Adrenal gland (tissue), 5 donors: ENCODE measurements at regions not wholly inside any gene's neighbourhood (a gene's known extent, or its start where the extent isn't known, plus 50 kb on each side); places are given as distances from the start of the nearest gene placed in this dataset.
"Not testable (repeated sequence)": the region's sequence is repeated elsewhere in the genome, so short reads cannot be mapped to it uniquely, and the experiment has no call there.

ENCODE experiments used
- POLR2A ChIP-seq, 2 donors: fragments of 450-650 bp; IDR thresholded peaks; one replicate each; pipeline ENCODE4 v1.6.1; 2017; ENCODE audit warnings: antibody characterized with exemption in 2 of 2, mild to moderate bottlenecking in 2 of 2, moderate library complexity in 1 of 2
- TF ChIP-seq, protein P1 (sequence below), 6 experiments: fragments of 450-650 bp in 4 of 6; fragments of 200-600 bp in 2 of 6; sonication (generic) in 1 of 6; IDR thresholded peaks; 1 replicate in 5 of 6; 2 replicates in 1 of 6; pipeline versions ENCODE4 v1.5.1 to v1.8.0; 2016 to 2021; ENCODE audit warnings: antibody characterized with exemption in 6 of 6, mild to moderate bottlenecking in 2 of 6, moderate library complexity in 1 of 6
- donor health status: DM: no; HTN: no; CAD: no.

DNA sequence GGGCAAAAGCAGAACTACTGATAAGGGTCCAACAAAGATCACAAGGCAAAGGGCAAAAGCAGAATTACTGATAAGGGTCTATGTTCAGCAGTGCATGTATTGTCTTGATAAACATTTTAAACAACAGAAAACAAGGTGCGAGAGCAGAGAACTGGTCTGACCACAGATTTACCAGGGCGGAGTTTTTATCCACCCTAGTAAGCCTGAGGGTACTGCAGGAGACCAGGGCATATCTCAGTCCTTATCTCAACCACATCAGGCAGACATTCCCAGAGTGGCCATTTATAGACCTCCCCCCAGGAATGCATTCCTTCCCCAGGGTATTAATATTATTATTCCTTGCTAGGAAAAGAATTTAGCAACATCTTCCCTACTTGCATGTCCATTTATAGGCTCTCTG is 138.2 kb upstream of the EDNRB start:
- TF ChIP-seq, protein P1, sequence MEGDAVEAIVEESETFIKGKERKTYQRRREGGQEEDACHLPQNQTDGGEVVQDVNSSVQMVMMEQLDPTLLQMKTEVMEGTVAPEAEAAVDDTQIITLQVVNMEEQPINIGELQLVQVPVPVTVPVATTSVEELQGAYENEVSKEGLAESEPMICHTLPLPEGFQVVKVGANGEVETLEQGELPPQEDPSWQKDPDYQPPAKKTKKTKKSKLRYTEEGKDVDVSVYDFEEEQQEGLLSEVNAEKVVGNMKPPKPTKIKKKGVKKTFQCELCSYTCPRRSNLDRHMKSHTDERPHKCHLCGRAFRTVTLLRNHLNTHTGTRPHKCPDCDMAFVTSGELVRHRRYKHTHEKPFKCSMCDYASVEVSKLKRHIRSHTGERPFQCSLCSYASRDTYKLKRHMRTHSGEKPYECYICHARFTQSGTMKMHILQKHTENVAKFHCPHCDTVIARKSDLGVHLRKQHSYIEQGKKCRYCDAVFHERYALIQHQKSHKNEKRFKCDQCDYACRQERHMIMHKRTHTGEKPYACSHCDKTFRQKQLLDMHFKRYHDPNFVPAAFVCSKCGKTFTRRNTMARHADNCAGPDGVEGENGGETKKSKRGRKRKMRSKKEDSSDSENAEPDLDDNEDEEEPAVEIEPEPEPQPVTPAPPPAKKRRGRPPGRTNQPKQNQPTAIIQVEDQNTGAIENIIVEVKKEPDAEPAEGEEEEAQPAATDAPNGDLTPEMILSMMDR (IDR thresholded peaks at IDR 0.05), result not testable (repeated sequence)
- not testable (repeated sequence) for TF ChIP-seq POLR2A (IDR thresholded peaks at IDR 0.05)
